ENCODE measurements at regions not wholly inside any gene's neighbourhood (a gene's known extent, or its start where the extent isn't known, plus 50 kb on each side); places are given as distances from the start of the nearest gene placed in this dataset.

DNA sequence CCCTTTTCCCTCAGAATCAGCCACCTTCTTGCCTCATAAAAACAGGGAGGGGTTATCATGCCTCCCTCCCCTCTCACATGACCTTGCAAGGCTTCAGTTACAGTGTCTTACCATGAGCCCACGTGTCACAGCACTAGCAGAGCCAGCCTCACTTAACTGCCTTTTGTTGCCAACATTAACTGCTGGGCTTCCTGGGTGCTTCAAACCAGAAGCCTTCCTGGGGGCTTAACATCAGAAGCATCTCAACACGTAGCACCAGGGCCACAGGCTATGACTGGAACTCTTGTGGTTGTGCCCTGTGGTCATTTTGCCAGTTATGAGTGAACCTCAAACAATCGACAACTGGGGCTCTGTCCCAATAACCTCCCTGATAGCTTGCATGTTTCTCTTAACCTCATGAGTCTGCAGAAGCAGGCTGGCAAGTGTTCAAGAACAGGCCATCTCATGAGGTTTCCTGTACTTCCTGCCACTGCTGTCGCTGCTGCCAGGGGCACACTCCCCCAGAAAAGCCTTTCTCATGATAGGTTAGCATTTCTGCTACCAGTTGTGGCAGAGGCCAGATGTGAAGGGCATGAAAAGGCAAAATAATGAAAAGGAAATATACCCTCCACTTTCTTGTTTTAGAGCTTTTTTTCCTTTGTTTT lies 132.2 kb downstream of the GLUL start:
- TF ChIP-seq, protein P1, sequence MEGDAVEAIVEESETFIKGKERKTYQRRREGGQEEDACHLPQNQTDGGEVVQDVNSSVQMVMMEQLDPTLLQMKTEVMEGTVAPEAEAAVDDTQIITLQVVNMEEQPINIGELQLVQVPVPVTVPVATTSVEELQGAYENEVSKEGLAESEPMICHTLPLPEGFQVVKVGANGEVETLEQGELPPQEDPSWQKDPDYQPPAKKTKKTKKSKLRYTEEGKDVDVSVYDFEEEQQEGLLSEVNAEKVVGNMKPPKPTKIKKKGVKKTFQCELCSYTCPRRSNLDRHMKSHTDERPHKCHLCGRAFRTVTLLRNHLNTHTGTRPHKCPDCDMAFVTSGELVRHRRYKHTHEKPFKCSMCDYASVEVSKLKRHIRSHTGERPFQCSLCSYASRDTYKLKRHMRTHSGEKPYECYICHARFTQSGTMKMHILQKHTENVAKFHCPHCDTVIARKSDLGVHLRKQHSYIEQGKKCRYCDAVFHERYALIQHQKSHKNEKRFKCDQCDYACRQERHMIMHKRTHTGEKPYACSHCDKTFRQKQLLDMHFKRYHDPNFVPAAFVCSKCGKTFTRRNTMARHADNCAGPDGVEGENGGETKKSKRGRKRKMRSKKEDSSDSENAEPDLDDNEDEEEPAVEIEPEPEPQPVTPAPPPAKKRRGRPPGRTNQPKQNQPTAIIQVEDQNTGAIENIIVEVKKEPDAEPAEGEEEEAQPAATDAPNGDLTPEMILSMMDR (conservative IDR thresholded peaks at IDR 0.05), result no peak
- no peaks in the 10 kb centered on the region for H3K27me3 Mint-ChIP-seq (ENCODE audit: low read depth)
- DNase-seq (ENCODE audit: low read depth, low spot score), result no peak
- H3K27ac Mint-ChIP-seq (ENCODE audit: unreplicated experiment), result no peak overlapping the region
- H3K9me3 Mint-ChIP-seq, result no peaks in the 10 kb centered on the region
- peaks cover 7% of the 10 kb centered on the region for H3K4me1 Mint-ChIP-seq
- no peaks in the 10 kb centered on the region for H3K36me3 Mint-ChIP-seq (ENCODE audit: low read depth)
- H3K4me3 Mint-ChIP-seq, result no peak overlapping the region

DNA sequence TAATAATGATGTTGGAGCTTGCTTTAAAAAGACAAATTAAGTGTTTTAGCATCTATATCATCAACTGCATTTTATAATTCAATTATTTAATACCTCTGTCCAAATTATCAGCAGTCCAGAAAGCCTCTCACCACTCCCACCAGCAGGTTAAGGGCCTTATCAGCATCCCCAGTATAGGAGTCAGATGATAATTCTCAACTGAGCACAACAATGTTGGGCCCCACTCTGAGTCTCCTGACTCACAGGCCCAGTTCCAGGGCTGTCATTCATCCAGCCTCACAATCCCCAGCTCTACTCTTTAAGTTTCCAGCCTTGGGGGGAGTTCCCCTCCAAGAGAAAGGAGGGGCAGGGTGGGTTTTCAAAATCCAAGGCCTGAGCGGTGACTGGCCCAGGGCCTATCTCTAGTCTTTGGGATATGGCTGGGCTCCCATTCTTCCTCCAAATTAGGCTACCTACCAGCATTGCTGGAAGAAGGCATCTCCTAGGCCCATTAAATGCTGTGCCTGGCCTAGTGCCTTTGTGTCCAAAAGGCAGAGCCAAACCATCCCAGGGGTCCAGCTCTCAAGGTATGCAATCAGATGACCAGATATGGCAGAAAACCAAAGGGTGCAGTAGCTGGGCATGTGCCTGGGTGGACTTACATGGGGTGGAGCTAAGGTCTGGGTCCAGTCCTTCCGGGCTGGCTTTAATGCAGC lies 134.1 kb downstream of the GLUL start:
- Mint-ChIP-seq H3K4me1 (peaks cover 7% of the 10 kb centered on the region), H3K27ac (ENCODE audit: unreplicated experiment) (no peak overlapping the region), H3K4me3 (no peak overlapping the region), H3K9me3 (no peaks in the 10 kb centered on the region), H3K36me3 (ENCODE audit: low read depth) (no peaks in the 10 kb centered on the region), H3K27me3 (ENCODE audit: low read depth) (no peaks in the 10 kb centered on the region)
- TF ChIP-seq, protein P1 (conservative IDR thresholded peaks at IDR 0.05), result no peak
- DNase-seq (ENCODE audit: low read depth, low spot score), result no peak

DNA sequence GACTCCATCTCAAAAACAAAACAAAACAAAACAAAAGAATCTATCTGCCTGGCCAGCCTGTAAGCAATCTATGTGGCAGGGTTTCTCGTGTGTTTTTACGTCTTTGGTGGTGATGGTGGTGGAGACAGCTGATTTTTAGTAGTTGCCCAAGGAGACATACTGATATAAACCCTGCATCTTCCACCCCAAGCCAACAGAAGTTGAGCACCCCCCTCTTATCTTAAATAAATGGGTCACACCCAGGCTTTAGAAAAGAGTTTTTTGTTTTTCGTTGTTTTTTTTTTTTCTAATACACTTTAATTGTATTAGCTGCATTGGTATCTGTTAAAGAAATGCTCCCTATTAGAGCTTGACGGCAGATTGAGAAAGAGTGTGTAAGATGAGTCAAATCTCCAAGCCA lies 134.7 kb downstream of the GLUL start:
- Mint-ChIP-seq H3K27me3 (ENCODE audit: low read depth) (no peaks in the 10 kb centered on the region), H3K36me3 (ENCODE audit: low read depth) (no peaks in the 10 kb centered on the region), H3K4me3 (no peak overlapping the region), H3K27ac (ENCODE audit: unreplicated experiment) (no peak overlapping the region), H3K4me1 (peaks cover 7% of the 10 kb centered on the region), H3K9me3 (no peaks in the 10 kb centered on the region)
- no peak for DNase-seq (ENCODE audit: low read depth, low spot score)
- TF ChIP-seq, protein P1 (conservative IDR thresholded peaks at IDR 0.05), result no peak

DNA sequence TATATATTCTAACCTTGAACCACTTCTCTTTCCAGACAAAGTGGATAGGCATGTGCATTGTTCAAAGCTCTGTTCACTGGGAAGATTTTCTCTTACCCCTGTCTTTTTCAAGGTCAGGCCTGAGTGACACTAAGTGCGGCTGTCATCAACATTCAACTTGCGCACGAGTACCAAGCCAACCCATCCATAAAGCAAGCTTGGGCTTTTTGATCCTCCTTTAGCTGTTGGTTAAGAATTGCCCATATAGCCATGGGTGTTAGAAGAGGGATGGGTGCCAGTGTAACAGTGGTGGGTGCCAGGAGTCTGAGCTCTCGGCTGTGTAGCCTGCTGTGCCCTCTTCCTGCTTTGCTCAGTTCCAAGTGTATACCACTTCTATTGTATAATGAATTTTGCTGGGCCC lies 136.1 kb downstream of the GLUL start:
- TF ChIP-seq, protein P1 (conservative IDR thresholded peaks at IDR 0.05), result no peak
- Mint-ChIP-seq H3K9me3 (no peaks in the 10 kb centered on the region), H3K27ac (ENCODE audit: unreplicated experiment) (no peak overlapping the region), H3K27me3 (ENCODE audit: low read depth) (no peaks in the 10 kb centered on the region), H3K4me3 (no peak overlapping the region), H3K4me1 (peaks cover 7% of the 10 kb centered on the region), H3K36me3 (ENCODE audit: low read depth) (no peaks in the 10 kb centered on the region)
- DNase-seq (ENCODE audit: low read depth, low spot score), result no peak

DNA sequence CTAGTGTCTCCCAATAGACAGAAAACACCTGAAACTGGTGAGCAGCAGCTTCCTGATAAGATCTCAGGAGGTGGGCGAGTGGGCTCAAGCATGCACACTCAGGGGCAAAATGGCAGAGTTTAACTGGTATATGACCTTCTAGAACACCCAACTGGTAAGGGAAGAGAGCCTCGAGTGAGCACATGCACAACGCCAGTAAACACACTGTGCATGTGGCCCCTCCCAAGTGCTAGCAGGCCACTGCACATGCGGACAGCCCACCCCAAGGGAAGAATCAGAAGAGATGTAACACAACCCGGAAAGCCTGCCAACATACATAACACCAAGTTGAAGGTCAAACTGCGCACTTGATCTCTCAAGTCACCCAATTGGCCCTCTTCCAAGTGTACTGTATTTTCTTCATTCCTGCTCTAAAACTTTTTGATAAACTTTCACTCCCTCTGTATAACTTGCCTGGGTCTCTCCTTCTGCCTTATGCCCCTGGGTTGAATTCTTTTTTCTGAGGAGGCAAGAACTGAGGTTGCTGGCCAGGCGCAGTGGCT lies 138.2 kb downstream of the GLUL start:
- no peaks in the 10 kb centered on the region for H3K36me3 Mint-ChIP-seq (ENCODE audit: low read depth)
- TF ChIP-seq, protein P1 (conservative IDR thresholded peaks at IDR 0.05), result no peak
- no peak overlapping the region for H3K4me3 Mint-ChIP-seq
- no peak overlapping the region for H3K27ac Mint-ChIP-seq (ENCODE audit: unreplicated experiment)
- H3K4me1 Mint-ChIP-seq, result no peaks in the 10 kb centered on the region
- DNase-seq (ENCODE audit: low read depth, low spot score), result no peak
- no peaks in the 10 kb centered on the region for H3K27me3 Mint-ChIP-seq (ENCODE audit: low read depth)
- no peaks in the 10 kb centered on the region for H3K9me3 Mint-ChIP-seq

All from neural crest cell (in vitro differentiated cells).